Loucy (cell line): ENCODE measurements at regions not wholly inside any gene's neighbourhood (a gene's known extent, or its start where the extent isn't known, plus 50 kb on each side); places are given as distances from the start of the nearest gene placed in this dataset.

Experiments used
- H2AFZ ChIP-seq: fragments of 200-600 bp; sonication (generic); 2 replicates; pipeline ENCODE4 v1.6.0; 2016; ENCODE audit warnings: antibody characterized with exemption, mild to moderate bottlenecking, low read length, moderate library complexity
- H3F3A ChIP-seq: fragments of 200-600 bp; 2 replicates; pipeline ENCODE4 v1.6.0; 2016; ENCODE audit warnings: antibody characterized with exemption, low read depth, mild to moderate bottlenecking
- H3K27me3 ChIP-seq: fragments of 200-600 bp; sonication (generic); 2 replicates; pipeline ENCODE4 v1.6.1; 2014; ENCODE audit warnings: low read length, mild to moderate bottlenecking; ENCODE audit not compliant: insufficient read depth, poor library complexity, severe bottlenecking
- H3K36me3 ChIP-seq: fragments of 200-600 bp; sonication (generic); 2 replicates; pipeline ENCODE4 v1.6.1; 2016; ENCODE audit warnings: low read length; ENCODE audit not compliant: insufficient read depth
- H3K4me1 ChIP-seq: fragments of 200-600 bp; sonication (generic); 2 replicates; pipeline ENCODE4 v1.5.1; 2014; ENCODE audit warnings: low read length, mild to moderate bottlenecking; ENCODE audit not compliant: insufficient read depth, poor library complexity, severe bottlenecking
- H3K4me2 ChIP-seq: fragments of 200-600 bp; sonication (generic); 2 replicates; pipeline ENCODE4 v1.6.0; 2014; ENCODE audit warnings: antibody characterized with exemption, low read length, low read depth, mild to moderate bottlenecking; ENCODE audit not compliant: poor library complexity, severe bottlenecking
- H3K4me3 ChIP-seq: fragments of 200-600 bp; sonication (generic); 2 replicates; pipeline ENCODE4 v1.5.1; 2014; ENCODE audit warnings: low read length, mild to moderate bottlenecking, mixed read lengths; ENCODE audit not compliant: poor library complexity, severe bottlenecking
- H3K79me2 ChIP-seq: fragments of 200-600 bp; sonication (generic); 2 replicates; pipeline ENCODE4 v1.6.1; 2014; ENCODE audit warnings: low read length; ENCODE audit not compliant: insufficient read depth
- H3K9ac ChIP-seq: fragments of 200-600 bp; sonication (generic); 2 replicates; pipeline ENCODE4 v1.6.0; 2014; ENCODE audit warnings: mild to moderate bottlenecking, low read depth, low read length, moderate library complexity; ENCODE audit not compliant: poor library complexity, severe bottlenecking
- H3K9me2 ChIP-seq: fragments of 200-600 bp; sonication (generic); replicated peaks from 2 replicates; pipeline ENCODE4 v1.6.1; 2016; ENCODE audit warnings: low read depth, low read length, mixed read lengths
- H3K9me3 ChIP-seq: fragments of 200-600 bp; sonication (generic); 2 replicates; pipeline ENCODE4 v1.6.1; 2014; ENCODE audit warnings: mild to moderate bottlenecking, antibody characterized with exemption, low read length, low read depth; ENCODE audit not compliant: insufficient read depth
- H4K20me1 ChIP-seq: fragments of 200-600 bp; sonication (generic); 2 replicates; pipeline ENCODE4 v1.6.0; 2014; ENCODE audit warnings: antibody characterized with exemption, low read length, mild to moderate bottlenecking; ENCODE audit not compliant: insufficient read depth, poor library complexity, severe bottlenecking
- CTCF ChIP-seq: fragments of 200-600 bp; sonication (generic); conservative IDR thresholded peaks from 2 replicates; pipeline ENCODE4 v1.5.1; 2014; ENCODE audit warnings: mild to moderate bottlenecking, antibody characterized with exemption, low read length
- EZH2phosphoT487 ChIP-seq: fragments of 200-600 bp; IDR thresholded peaks from 2 replicates; pipeline ENCODE4 v1.6.1; 2018; ENCODE audit warnings: antibody characterized with exemption, mild to moderate bottlenecking, moderate library complexity, borderline replicate concordance

GRCh38 chr14:48430805-48431204 lies 755.4 kb upstream of the MDGA2 start:
- H3K4me1 ChIP-seq: no peaks in the 10 kb centered on the region
- no peak overlapping the region for H3K9ac ChIP-seq
- no peaks in the 10 kb centered on the region for H3K9me3 ChIP-seq
- no peaks in the 10 kb centered on the region for H3F3A ChIP-seq
- H3K9me2 ChIP-seq: no peaks in the 10 kb centered on the region
- H3K27me3 ChIP-seq: no peaks in the 10 kb centered on the region
- no peaks in the 10 kb centered on the region for H3K36me3 ChIP-seq
- TF ChIP-seq CTCF (no peak), EZH2phosphoT487 (no peak)
- no peak overlapping the region for H2AFZ ChIP-seq
- no peaks in the 10 kb centered on the region for H4K20me1 ChIP-seq
- H3K4me3 ChIP-seq: no peak overlapping the region
- H3K4me2 ChIP-seq: no peak overlapping the region
- no peaks in the 10 kb centered on the region for H3K79me2 ChIP-seq

- Histone ChIP-seq H3K4me3 (no peak overlapping the region), H4K20me1 (no peaks in the 10 kb centered on the region), H3K36me3 (no peaks in the 10 kb centered on the region), H3K27me3 (no peaks in the 10 kb centered on the region), H3K9me2 (no peaks in the 10 kb centered on the region), H3K9me3 (no peaks in the 10 kb centered on the region), H3K9ac (no peak overlapping the region), H3K79me2 (no peaks in the 10 kb centered on the region), H3F3A (no peaks in the 10 kb centered on the region), H3K4me1 (no peaks in the 10 kb centered on the region), H3K4me2 (no peak overlapping the region), H2AFZ (no peak overlapping the region)
- TF ChIP-seq EZH2phosphoT487 (no peak), CTCF (no peak)
These were observed 754.1 kb upstream of the MDGA2 start for GRCh38 chr14:48429512-48429911.

GRCh38 chr14:48417715-48418500 lies 742.5 kb upstream of the MDGA2 start:
- no peak overlapping the region for H3K9ac ChIP-seq
- no peak for TF ChIP-seq CTCF
- no peak for TF ChIP-seq EZH2phosphoT487
- no peak overlapping the region for H3K4me2 ChIP-seq
- H3K79me2 ChIP-seq: no peaks in the 10 kb centered on the region
- H3F3A ChIP-seq: no peaks in the 10 kb centered on the region
- no peaks in the 10 kb centered on the region for H3K9me2 ChIP-seq
- no peaks in the 10 kb centered on the region for H3K4me1 ChIP-seq
- H3K36me3 ChIP-seq: no peaks in the 10 kb centered on the region
- H4K20me1 ChIP-seq: no peaks in the 10 kb centered on the region
- H2AFZ ChIP-seq: no peak overlapping the region
- H3K27me3 ChIP-seq: no peaks in the 10 kb centered on the region
- no peak overlapping the region for H3K4me3 ChIP-seq
- H3K9me3 ChIP-seq: no peaks in the 10 kb centered on the region
